NB4 (cell line): ENCODE measurements at regions not wholly inside any gene's neighbourhood (a gene's known extent, or its start where the extent isn't known, plus 50 kb on each side); places are given as distances from the start of the nearest gene placed in this dataset.
"Not testable (repeated sequence)": the region's sequence is repeated elsewhere in the genome, so short reads cannot be mapped to it uniquely, and the experiment has no call there.

ENCODE experiments used
- DNase-seq: peaks from one replicate; pipeline ENCODE4 v3.0.0; 2010; ENCODE audit warnings: low read depth
- H3K4me3 ChIP-seq: one replicate; pipeline ENCODE4 v1.5.1; 2011; ENCODE audit warnings: mild to moderate bottlenecking, low read depth, low read length, moderate library complexity
- MYC ChIP-seq: IDR thresholded peaks from 2 replicates; pipeline ENCODE4 v1.6.1; 2011; ENCODE audit warnings: low read depth, low read length
- POLR2A ChIP-seq: IDR thresholded peaks from 2 replicates; pipeline ENCODE4 v1.6.1; 2011; ENCODE audit warnings: mild to moderate bottlenecking; ENCODE audit not compliant: insufficient read length; ENCODE audit errors: extremely low read depth
- TF ChIP-seq, protein P1 (sequence below): IDR thresholded peaks from one replicate; pipeline ENCODE4 v1.5.1; 2012; ENCODE audit warnings: low read depth, low read length
- TF ChIP-seq, protein P2 (sequence below): IDR thresholded peaks from 2 replicates; pipeline ENCODE4 v1.6.1; 2011; ENCODE audit warnings: low read depth, low read length

DNA sequence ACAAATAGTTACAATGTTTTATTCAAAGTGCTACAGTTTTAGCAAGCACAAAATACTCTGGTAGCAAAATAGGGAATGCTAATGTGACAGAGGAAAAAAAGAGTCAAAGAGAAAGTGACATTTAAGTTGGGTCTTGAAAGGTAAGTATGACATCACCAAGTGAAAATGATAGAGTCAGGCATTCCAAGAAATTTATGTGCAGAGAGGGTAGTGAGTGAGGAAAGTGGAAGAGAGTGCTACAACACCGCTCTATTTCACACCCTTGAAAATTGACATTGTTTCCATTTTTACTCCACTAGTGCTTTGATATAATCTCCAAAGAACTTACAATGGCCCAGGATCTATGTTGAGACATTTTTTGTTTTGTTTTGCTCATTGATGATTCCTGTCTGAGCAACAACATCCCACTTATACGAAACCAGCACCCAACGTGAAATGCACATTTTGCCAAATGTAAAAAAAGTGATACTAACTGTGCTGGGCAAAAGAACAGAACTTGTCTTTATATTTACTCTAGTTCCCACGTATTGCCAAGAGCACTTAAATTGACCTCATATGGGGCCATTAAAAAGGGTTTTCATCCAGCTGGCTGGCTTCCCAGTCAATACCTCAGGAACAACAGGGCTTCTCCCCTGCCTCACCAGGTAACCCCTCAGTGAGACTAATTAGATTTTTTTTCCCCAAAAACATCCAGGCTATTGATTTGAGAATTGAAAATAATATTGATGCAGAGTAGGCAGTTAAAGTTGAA lies 206.3 kb upstream of the NR5A2 start:
- DNase-seq: no peak
- TF ChIP-seq, protein P1, sequence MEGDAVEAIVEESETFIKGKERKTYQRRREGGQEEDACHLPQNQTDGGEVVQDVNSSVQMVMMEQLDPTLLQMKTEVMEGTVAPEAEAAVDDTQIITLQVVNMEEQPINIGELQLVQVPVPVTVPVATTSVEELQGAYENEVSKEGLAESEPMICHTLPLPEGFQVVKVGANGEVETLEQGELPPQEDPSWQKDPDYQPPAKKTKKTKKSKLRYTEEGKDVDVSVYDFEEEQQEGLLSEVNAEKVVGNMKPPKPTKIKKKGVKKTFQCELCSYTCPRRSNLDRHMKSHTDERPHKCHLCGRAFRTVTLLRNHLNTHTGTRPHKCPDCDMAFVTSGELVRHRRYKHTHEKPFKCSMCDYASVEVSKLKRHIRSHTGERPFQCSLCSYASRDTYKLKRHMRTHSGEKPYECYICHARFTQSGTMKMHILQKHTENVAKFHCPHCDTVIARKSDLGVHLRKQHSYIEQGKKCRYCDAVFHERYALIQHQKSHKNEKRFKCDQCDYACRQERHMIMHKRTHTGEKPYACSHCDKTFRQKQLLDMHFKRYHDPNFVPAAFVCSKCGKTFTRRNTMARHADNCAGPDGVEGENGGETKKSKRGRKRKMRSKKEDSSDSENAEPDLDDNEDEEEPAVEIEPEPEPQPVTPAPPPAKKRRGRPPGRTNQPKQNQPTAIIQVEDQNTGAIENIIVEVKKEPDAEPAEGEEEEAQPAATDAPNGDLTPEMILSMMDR: no peak
- TF ChIP-seq, protein P2, sequence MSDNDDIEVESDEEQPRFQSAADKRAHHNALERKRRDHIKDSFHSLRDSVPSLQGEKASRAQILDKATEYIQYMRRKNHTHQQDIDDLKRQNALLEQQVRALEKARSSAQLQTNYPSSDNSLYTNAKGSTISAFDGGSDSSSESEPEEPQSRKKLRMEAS: no peak
- no peak for TF ChIP-seq POLR2A
- TF ChIP-seq MYC: no peak
- H3K4me3 ChIP-seq: no peak overlapping the region

DNA sequence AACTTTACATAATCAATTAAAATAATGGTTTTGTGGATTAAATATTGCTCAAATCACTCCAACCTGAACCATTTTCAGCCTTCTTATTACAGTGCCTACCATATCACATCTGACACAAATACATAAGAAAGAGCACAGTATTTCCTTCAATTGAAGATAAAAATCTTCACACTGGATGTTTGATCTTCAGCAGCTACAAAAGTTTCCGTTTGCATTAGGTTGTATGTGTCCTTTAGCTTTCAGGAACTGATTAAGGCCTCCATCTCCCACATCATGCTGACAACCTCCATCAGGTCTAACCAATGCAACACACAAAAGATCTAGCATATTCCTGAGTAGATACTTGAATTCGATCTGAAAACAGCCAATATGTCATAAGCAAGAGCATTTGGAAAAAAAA lies 195.1 kb upstream of the NR5A2 start:
- TF ChIP-seq POLR2A (no peak), MYC (no peak)
- TF ChIP-seq, protein P1: no peak
- TF ChIP-seq, protein P2: no peak

DNA sequence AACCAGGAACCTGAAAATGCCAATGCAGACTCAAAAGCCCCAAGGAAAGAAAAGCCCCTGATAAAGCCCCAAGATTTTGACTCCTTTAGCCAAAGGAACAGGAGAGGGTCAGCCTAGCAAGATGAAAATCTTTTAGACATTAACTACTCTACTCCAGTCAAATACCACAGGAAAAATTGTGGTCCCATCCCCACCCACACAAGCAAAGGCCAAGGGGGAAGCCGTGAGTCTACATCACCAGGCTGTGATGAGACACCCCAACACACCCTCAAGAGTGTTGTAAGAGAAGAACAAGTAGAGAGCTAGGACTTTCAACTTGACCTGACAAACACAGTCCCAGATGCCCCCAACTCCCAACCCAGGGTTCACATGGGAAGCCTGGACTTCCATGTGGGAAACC lies 192.8 kb upstream of the NR5A2 start:
- TF ChIP-seq, protein P2: no peak
- TF ChIP-seq MYC (no peak), POLR2A (no peak)
- TF ChIP-seq, protein P1: no peak
- no peak for DNase-seq
- H3K4me3 ChIP-seq: no peak overlapping the region

More for the DNA sequence above, 195.1 kb upstream of the NR5A2 start:
- DNase-seq: no peak
- H3K4me3 ChIP-seq: no peak overlapping the region

DNA sequence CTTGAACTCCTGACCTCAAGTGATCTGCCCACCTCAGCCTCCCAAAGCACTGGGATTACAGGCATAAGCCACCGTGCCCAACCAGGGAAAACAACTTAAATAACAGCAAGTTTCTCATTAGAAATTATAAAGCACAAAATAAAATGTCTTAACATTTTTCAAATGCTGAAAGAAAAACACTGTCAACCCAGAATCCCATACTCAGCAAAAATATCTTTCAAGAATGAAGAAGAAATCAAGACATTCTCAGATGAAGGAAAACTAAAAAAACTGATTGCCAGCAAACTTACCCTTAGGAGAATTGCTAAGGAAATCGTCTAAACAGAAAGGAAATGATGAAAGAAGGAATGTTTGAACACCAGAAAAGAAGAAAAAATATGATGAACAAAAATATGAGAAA lies 191.1 kb upstream of the NR5A2 start:
- DNase-seq: no peak
- no peak overlapping the region for H3K4me3 ChIP-seq
- no peak for TF ChIP-seq POLR2A
- TF ChIP-seq, protein P1: no peak
- TF ChIP-seq MYC: no peak
- TF ChIP-seq, protein P2: no peak

DNA sequence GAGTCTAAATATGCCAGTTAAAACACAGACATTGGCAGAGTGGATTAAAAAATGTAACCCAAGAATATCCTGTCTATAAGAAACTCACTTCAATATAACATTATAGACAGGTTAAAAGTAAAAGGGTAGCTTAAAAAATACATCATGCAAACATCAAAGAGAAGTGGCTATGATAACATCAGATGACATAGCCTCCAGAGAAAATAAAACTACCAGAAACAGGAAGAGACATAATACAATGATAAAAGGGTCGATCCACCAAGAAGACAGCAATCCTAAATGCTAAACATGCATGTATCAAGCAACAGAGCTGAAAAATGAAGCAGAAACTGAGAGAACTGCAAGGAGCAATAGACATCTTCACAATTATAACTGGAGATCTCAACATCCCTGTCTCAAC lies 190.2 kb upstream of the NR5A2 start:
- DNase-seq: no peak
- H3K4me3 ChIP-seq: no peak overlapping the region
- TF ChIP-seq, protein P1: no peak
- no peak for TF ChIP-seq POLR2A
- TF ChIP-seq, protein P2: no peak
- TF ChIP-seq MYC: no peak

DNA sequence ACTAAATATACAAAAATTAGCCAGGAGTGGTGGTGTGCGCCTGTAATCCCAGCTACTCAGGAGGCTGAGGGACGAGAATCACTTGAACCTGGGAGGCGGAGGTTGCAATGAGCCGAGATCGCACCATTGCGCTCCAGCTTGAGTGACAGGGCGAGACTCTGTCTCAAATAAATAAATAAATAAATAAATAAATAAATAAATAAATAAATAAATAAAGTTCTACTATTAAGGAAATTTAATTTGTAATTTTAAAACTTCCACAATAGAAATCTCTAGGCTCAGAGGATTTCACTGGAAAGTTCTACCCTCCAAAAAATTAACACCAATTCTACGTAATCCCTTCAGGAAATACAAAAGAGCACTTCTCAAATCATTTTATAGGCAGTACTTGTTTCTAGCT lies 187.9 kb upstream of the NR5A2 start:
- not testable (repeated sequence) for DNase-seq, H3K4me3 ChIP-seq

DNA sequence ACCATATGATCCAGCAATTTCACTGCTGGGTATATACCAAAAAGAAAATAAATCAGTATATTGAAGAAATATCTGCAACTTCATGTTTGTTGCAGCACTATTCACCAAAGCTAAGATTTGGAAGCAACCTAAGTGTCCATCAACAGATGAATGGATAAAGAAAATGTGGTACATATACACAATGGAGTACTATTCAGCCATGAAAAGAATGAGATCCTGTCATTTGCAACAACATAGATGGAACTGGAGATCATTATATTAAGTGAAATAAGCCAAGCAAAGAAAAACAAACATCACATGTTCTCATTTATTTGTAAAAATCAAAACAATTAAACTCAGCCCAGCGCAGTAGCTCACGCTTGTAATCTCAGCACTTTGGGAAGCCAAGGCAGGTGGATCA lies 184.4 kb upstream of the NR5A2 start:
- not testable (repeated sequence) for H3K4me3 ChIP-seq, DNase-seq
